ENCODE measurements at regions not wholly inside any gene's neighbourhood (a gene's known extent, or its start where the extent isn't known, plus 50 kb on each side); places are given as distances from the start of the nearest gene placed in this dataset.

GRCh38 chr2:7816944-7817343 is 864.9 kb upstream of the ID2 start:
- Mint-ChIP-seq H3K4me1 (ENCODE audit: low read depth) (peaks cover 33% of the 10 kb centered on the region), H3K27ac (no peak overlapping the region), H3K27me3 (ENCODE audit: insufficient read depth) (no peaks in the 10 kb centered on the region; the same call in 1 of the 2 replicates), H3K4me3 (no peak overlapping the region), H3K9me3 (no peaks in the 10 kb centered on the region; the same call in 1 of the 2 replicates), H3K36me3 (ENCODE audit: low read depth) (no peaks in the 10 kb centered on the region)
- no peak for TF ChIP-seq CTCF (IDR thresholded peaks at IDR 0.05)
- DNase-seq = no peak

GRCh38 chr2:7819316-7819715 is 862.5 kb upstream of the ID2 start:
- peaks cover 15% of the 10 kb centered on the region for H3K4me1 Mint-ChIP-seq (ENCODE audit: low read depth)
- peak; percentile 12 for DNase-seq

GRCh38 chr2:7819850-7820249 is 862.0 kb upstream of the ID2 start:
- H3K4me3 Mint-ChIP-seq = no peak overlapping the region
- no peaks in the 10 kb centered on the region for H3K36me3 Mint-ChIP-seq (ENCODE audit: low read depth)
- DNase-seq = no peak
- TF ChIP-seq CTCF (IDR thresholded peaks at IDR 0.05) = no peak
- peaks cover 15% of the 10 kb centered on the region for H3K4me1 Mint-ChIP-seq (ENCODE audit: low read depth)
- H3K27me3 Mint-ChIP-seq (ENCODE audit: insufficient read depth) = peaks cover 6% of the 10 kb centered on the region
- no peaks in the 10 kb centered on the region for H3K9me3 Mint-ChIP-seq
- no peak overlapping the region for H3K27ac Mint-ChIP-seq

More at GRCh38 chr2:7819316-7819715, 862.5 kb upstream of the ID2 start:
- peaks cover 6% of the 10 kb centered on the region for H3K27me3 Mint-ChIP-seq (ENCODE audit: insufficient read depth)
- no peaks in the 10 kb centered on the region for H3K9me3 Mint-ChIP-seq
- H3K36me3 Mint-ChIP-seq (ENCODE audit: low read depth) = no peaks in the 10 kb centered on the region
- no peak overlapping the region for H3K27ac Mint-ChIP-seq
- no peak for TF ChIP-seq CTCF (IDR thresholded peaks at IDR 0.05)
- no peak overlapping the region for H3K4me3 Mint-ChIP-seq

GRCh38 chr2:7824211-7824610 is 857.6 kb upstream of the ID2 start:
- H3K27ac Mint-ChIP-seq = no peak overlapping the region

GRCh38 chr2:7825591-7826312 is 856.1 kb upstream of the ID2 start:
- Mint-ChIP-seq H3K27ac (no peak overlapping the region), H3K4me3 (no peak overlapping the region), H3K27me3 (ENCODE audit: insufficient read depth) (peaks cover 6% of the 10 kb centered on the region), H3K9me3 (no peaks in the 10 kb centered on the region), H3K36me3 (ENCODE audit: low read depth) (no peaks in the 10 kb centered on the region), H3K4me1 (ENCODE audit: low read depth) (peaks cover 13% of the 10 kb centered on the region)
- TF ChIP-seq CTCF (IDR thresholded peaks at IDR 0.05) = no peak
- peak; percentile 2 for DNase-seq

More at GRCh38 chr2:7824211-7824610, 857.6 kb upstream of the ID2 start:
- H3K36me3 Mint-ChIP-seq (ENCODE audit: low read depth) = no peaks in the 10 kb centered on the region
- DNase-seq = no peak
- peaks cover 6% of the 10 kb centered on the region for H3K27me3 Mint-ChIP-seq (ENCODE audit: insufficient read depth)
- TF ChIP-seq CTCF (IDR thresholded peaks at IDR 0.05) = no peak
- H3K4me3 Mint-ChIP-seq = no peak overlapping the region
- peaks cover 18% of the 10 kb centered on the region for H3K4me1 Mint-ChIP-seq (ENCODE audit: low read depth)
- H3K9me3 Mint-ChIP-seq = no peaks in the 10 kb centered on the region

Data from HFFc6 (cell line).